IMR-90 (cell line): ENCODE measurements at regions not wholly inside any gene's neighbourhood (a gene's known extent, or its start where the extent isn't known, plus 50 kb on each side); places are given as distances from the start of the nearest gene placed in this dataset.

Experiments used
- ATAC-seq: fragments of 200-7000 bp; cut with Tn5 transposase; 2 replicates; pipeline ENCODE4 v1.9.1; 2020; ENCODE audit warnings: low read depth, mild to moderate bottlenecking, moderate library complexity
- BruUV-seq: library from RNA; stranded (reverse); fragments of 400-500 nt; replicated peaks from 2 replicates; lab custom pipeline; 2021; lab: Mats Ljungman, UMichigan
- CTCF ChIA-PET: fragments of 300-600 bp; formaldehyde crosslinking; extraction: SDS; loops from one replicate; lab custom pipeline; 2021; ENCODE audit warnings: antibody characterized with exemption; lab: Yijun Ruan, JAX
- POLR2A ChIA-PET: fragments of 300-600 bp; sonication (Branson Sonifier 250); formaldehyde crosslinking; loops from one replicate; lab custom pipeline; 2022; ENCODE audit warnings: antibody characterized with exemption; ENCODE audit not compliant: unreplicated experiment; lab: Charles Lee
- DNase-seq: peaks from one replicate; pipeline ENCODE4 v3.0.0; 2013
- H2AFZ ChIP-seq: replicated peaks from 2 replicates; pipeline ENCODE3; 2013; ENCODE audit warnings: low read length, mild to moderate bottlenecking; ENCODE audit not compliant: poor library complexity
- H2AK5ac ChIP-seq: 2 replicates; pipeline ENCODE4 v1.6.1; 2013; ENCODE audit warnings: low read depth, low read length, inconsistent platforms
- H2AK9ac ChIP-seq: replicated peaks from 2 replicates; pipeline ENCODE3; 2013; ENCODE audit warnings: mild to moderate bottlenecking, low read depth, low read length, moderate library complexity; ENCODE audit not compliant: poor library complexity
- H2BK120ac ChIP-seq: 2 replicates; pipeline ENCODE4 v1.6.1; 2013; ENCODE audit warnings: low read depth, low read length, inconsistent platforms
- H2BK15ac ChIP-seq: 3 replicates; pipeline ENCODE4 v1.6.1; 2013; ENCODE audit warnings: low read depth, low read length, inconsistent platforms
- H2BK20ac ChIP-seq: 2 replicates; pipeline ENCODE4 v1.6.1; 2013; ENCODE audit warnings: low read depth, mild to moderate bottlenecking, inconsistent platforms, low read length, moderate library complexity
- H2BK5ac ChIP-seq: 2 replicates; pipeline ENCODE4 v1.6.1; 2013; ENCODE audit warnings: mild to moderate bottlenecking, low read depth, low read length, inconsistent platforms; ENCODE audit not compliant: poor library complexity, severe bottlenecking
- H3K14ac ChIP-seq: replicated peaks from 2 replicates; pipeline ENCODE4 v1.6.1; 2013; ENCODE audit warnings: low read depth, low read length, inconsistent platforms
- H3K18ac ChIP-seq: 2 replicates; pipeline ENCODE4 v1.6.1; 2013; ENCODE audit warnings: low read depth, low read length, control low read depth
- H3K23ac ChIP-seq: 2 replicates; pipeline ENCODE4 v1.6.1; 2013; ENCODE audit warnings: low read depth, low read length, inconsistent platforms
- H3K27ac ChIP-seq: 2 replicates; pipeline ENCODE4 v1.5.1; 2013; ENCODE audit warnings: mild to moderate bottlenecking, control low read depth, low read length; ENCODE audit not compliant: insufficient read depth
- H3K27me3 ChIP-seq: 2 replicates; pipeline ENCODE4 v1.6.1; 2013; ENCODE audit warnings: low read length; ENCODE audit not compliant: control insufficient read depth, insufficient read depth
- H3K36me3 ChIP-seq: 2 replicates; pipeline ENCODE4 v1.6.1; 2013; ENCODE audit warnings: low read length, mixed read lengths; ENCODE audit not compliant: control insufficient read depth, insufficient read depth
- H3K4ac ChIP-seq: 2 replicates; pipeline ENCODE4 v1.6.1; 2013; ENCODE audit warnings: low read depth, low read length, inconsistent platforms
- H3K4me1 ChIP-seq: 2 replicates; pipeline ENCODE4 v1.6.1; 2013; ENCODE audit warnings: low read length, mixed read lengths; ENCODE audit not compliant: control insufficient read depth, insufficient read depth
- H3K4me2 ChIP-seq: 2 replicates; pipeline ENCODE4 v1.6.1; 2013; ENCODE audit warnings: low read depth, mild to moderate bottlenecking, control low read depth, low read length, moderate library complexity
- H3K4me3 ChIP-seq: 2 replicates; pipeline ENCODE4 v1.5.1; 2013; ENCODE audit warnings: low read depth, mild to moderate bottlenecking, control low read depth, low read length, moderate library complexity; ENCODE audit not compliant: insufficient read depth
- H3K56ac ChIP-seq: 2 replicates; pipeline ENCODE4 v1.6.1; 2013; ENCODE audit warnings: low read length, inconsistent platforms; ENCODE audit not compliant: insufficient read depth; ENCODE audit errors: extremely low read depth
- H3K79me1 ChIP-seq, 2 experiments: 2 replicates each; pipeline ENCODE4 v1.6.1; 2013; ENCODE audit warnings: low read length in 2 of 2, inconsistent platforms in 1 of 2, low read depth in 1 of 2
- H3K9ac ChIP-seq: 2 replicates; pipeline ENCODE4 v1.6.1; 2013; ENCODE audit warnings: low read depth, low read length, control low read depth
- H3K9me1 ChIP-seq: 2 replicates; pipeline ENCODE4 v1.6.1; 2013; ENCODE audit warnings: low read length, inconsistent platforms; ENCODE audit not compliant: insufficient read depth
- H3K9me3 ChIP-seq: 2 replicates; pipeline ENCODE4 v1.6.1; 2013; ENCODE audit warnings: low read length; ENCODE audit not compliant: control insufficient read depth, insufficient read depth
- H4K20me1 ChIP-seq: 2 replicates; pipeline ENCODE4 v1.6.1; 2013; ENCODE audit warnings: low read length, inconsistent platforms; ENCODE audit not compliant: insufficient read depth
- H4K5ac ChIP-seq: 2 replicates; pipeline ENCODE4 v1.6.1; 2013; ENCODE audit warnings: mild to moderate bottlenecking, low read depth, low read length, control low read depth
- H4K8ac ChIP-seq, 2 experiments: 2 replicates each; pipeline ENCODE4 v1.6.1; 2013; ENCODE audit warnings: low read depth in 2 of 2, low read length in 2 of 2, control low read depth in 1 of 2, inconsistent platforms in 1 of 2
- H4K91ac ChIP-seq: 2 replicates; pipeline ENCODE4 v1.6.1; 2013; ENCODE audit warnings: low read depth, low read length, inconsistent platforms; ENCODE audit not compliant: insufficient read depth
- FOS ChIP-seq: fragments of 150-350 bp; IDR thresholded peaks from 2 replicates; pipeline ENCODE4 v1.6.1; 2016; ENCODE audit warnings: low read depth, low read length
- RFX5 ChIP-seq: IDR thresholded peaks from 2 replicates; pipeline ENCODE4 v1.8.0; 2012; ENCODE audit warnings: low read depth, mild to moderate bottlenecking, low read length, moderate library complexity
- dilution Hi-C: fragments of 300-500 bp; cut with HindIII; formaldehyde crosslinking; loops from one replicate; pipeline ENCODE4 v1.14.3; 2018; ENCODE audit warnings: low sequenced_read_pairs; ENCODE audit not compliant: unreplicated experiment
- in situ Hi-C: fragments of 300-500 bp; cut with MboI; formaldehyde crosslinking; loops from 3 replicates; pipeline ENCODE4 v1.14.3; 2019; ENCODE audit warnings: low sequenced_read_pairs, inconsistent platforms, mixed read lengths
- intact Hi-C: fragments of 100-400 bp; cut with micrococcal nuclease; formaldehyde crosslinking; loops from 2 replicates; pipeline ENCODE4 v1.10.0; 2022

- Histone ChIP-seq H4K8ac (peak overlapping the region in 1 of 2 experiments; percentile 51; a peak in 2 of 4 replicates), H3K4me2 (no peak overlapping the region), H3K9me1 (peaks cover 24% of the 10 kb centered on the region), H2AK5ac (peak overlapping the region; percentile 88), H3K79me1 (peaks cover 0 to 4% of the 10 kb centered on the region in 2 experiments; a peak in 1 of 4 replicates), H4K5ac (peak overlapping the region; percentile 56), H4K91ac (peak overlapping the region; percentile 77), H3K4me3 (no peak overlapping the region), H3K14ac (peak overlapping the region; percentile 83), H4K20me1 (no peaks in the 10 kb centered on the region), H3K23ac (peak overlapping the region; percentile 81), H3K56ac (no peak overlapping the region), H3K9ac (no peak overlapping the region), H3K9me3 (no peaks in the 10 kb centered on the region), H3K27ac (peak overlapping the region; percentile 48; the same call in 1 of the 2 replicates), H2AK9ac (no peak overlapping the region), H2BK15ac (peak overlapping the region; percentile 76; the same call in 2 of the 3 replicates), H3K4ac (peak overlapping the region; percentile 93), H3K27me3 (no peaks in the 10 kb centered on the region), H2BK20ac (peak overlapping the region; percentile 87), H3K18ac (peak overlapping the region; percentile 86), H3K4me1 (peaks cover 23% of the 10 kb centered on the region), H2BK120ac (peak overlapping the region; percentile 95), H3K36me3 (no peaks in the 10 kb centered on the region), H2BK5ac (peak overlapping the region; percentile 75), H2AFZ (no peak overlapping the region)
- no peak for ATAC-seq
- POLR2A ChIA-PET, result no interaction called here
- TF ChIP-seq FOS, result no peak
- TF ChIP-seq RFX5, result no peak
- dilution Hi-C loops, result no loop called here
- BruUV-seq, result no TSS peak
- DNase-seq, result peak; percentile 43
- intact Hi-C loops, result no loop called here
- CTCF ChIA-PET, result interaction anchor here (0.6 kb wide), 1 partner anchor 997 kb away, joined by 3 read pairs; no protein-coding TSS in a partner anchor
- in situ Hi-C loops, result no loop called here
Measured at GRCh38 chr15:38878026-38878425, 313.4 kb upstream of the RASGRP1 start.
